GM21576 (cell line): ENCODE measurements at regions not wholly inside any gene's neighbourhood (a gene's known extent, or its start where the extent isn't known, plus 50 kb on each side); places are given as distances from the start of the nearest gene placed in this dataset.

ENCODE experiments used
- ATAC-seq: cut with Tn5 transposase; IDR thresholded peaks from one replicate; pipeline ENCODE4 v1.9.1; 2021; ENCODE audit warnings: mild to moderate bottlenecking, moderate library complexity; ENCODE audit not compliant: unreplicated experiment

DNA sequence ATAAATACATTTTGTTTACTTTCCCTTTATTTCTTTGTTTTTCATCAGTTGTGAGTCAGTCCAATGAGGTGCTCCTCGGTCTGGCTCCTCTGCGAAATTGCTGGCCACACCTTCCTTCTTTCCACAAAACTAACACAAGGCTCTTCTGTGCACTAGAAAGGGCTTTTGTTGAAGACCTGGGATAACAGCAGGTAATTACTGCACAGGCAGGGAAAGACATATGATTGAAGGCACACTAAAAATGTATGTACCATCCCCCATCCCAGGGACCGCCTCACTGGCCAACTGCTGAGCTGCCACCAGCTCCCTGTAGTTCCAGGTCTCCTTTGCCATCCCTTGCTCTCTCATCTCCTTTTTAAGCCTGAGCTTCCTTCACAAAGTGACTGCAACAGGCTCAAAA is 180.5 kb downstream of the EFNB2 start:
- ATAC-seq = no peak

DNA sequence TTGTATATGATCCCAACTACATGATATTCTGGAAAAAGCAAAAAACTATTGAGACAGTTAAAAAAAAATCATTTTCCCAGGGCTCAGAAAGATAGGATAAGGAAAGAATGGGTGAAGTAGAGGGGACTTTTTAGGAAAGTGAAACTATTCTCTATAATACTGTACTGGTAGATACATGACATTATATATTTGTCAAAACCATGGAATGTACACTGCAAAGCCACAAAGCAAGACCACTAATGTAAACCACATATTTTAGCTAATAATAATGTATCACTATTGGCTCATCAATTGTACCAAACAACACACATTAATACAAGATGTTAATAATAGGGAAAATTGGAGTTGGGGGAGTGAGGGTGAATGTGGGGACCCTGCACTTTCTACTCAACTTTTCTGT is 182.6 kb downstream of the EFNB2 start:
- no peak for ATAC-seq

DNA sequence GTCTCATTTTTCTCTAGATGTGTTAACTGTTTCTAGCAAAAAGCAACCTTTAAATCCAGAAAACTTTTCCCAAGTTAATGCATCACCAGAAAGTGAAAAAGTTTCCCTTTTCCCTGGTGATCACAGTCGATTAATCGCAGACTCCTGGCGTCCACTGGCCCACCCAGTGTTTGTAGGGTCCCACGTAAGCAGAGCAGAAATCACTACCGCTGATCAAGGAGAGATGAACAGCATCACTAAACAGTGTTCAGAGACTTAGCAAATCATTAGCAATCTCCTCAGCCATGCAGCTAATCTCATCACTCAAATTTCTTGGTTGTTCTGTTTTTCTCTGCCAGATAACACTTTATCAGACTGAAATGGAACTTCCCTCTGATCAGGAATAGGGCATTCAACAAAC is 184.2 kb downstream of the EFNB2 start:
- ATAC-seq = no peak

DNA sequence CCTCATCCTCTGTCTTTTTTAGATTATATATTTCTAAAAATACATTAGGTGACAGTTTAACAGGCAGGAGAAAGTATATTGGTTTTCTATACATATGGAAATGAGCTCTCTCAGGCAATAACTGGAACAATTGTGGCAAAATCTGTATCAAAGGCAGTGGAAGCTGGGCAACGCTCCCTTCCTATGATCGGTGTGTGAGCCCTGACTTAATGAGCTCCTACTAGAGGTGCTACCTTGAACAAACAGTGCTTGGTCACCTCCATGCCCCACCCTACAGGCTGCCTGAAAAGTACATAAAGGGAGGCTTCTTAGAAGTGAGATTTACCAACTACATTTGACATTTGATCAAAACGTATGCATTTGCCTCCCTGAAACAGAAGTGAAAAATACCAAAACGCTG is 185.3 kb downstream of the EFNB2 start:
- ATAC-seq = no peak

DNA sequence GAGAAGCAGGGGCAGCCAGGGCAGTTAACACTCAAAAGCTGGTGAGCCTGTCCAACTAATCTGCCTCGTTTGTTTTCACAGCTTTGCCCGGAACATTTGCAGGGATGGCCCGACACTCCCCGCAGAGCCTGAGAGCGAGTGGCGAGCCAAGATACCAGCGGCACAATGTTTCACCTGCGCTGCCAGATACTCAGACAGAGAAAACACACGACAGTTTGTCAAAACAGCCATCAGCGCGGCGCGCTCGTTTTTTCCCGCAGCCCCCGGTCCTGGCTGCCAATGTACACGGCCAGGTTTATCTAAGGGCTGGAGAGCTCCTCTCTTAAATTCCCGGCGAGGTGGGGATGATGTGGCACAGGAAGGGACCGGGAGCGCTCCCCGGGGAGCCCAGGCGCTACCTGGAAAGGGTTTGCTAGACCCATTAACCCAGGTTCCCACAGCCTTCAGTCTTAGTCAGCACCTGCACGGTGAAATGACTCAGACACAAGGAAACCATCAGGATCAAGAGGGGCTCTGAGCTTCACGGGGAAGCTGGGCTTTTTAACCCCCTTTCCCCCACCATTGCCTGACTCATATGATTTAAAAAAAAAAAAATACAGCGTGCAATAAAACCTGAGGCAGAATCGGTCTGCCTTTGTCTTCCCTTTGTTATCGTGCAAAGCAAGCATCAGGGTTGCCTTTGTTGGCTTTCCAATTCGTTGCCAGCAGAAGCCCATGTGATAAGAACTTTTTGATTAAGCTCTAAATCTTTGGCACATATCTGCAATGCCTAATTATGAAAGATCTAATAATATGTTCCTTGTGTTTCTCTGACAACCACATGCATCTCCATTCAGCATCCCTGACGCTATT is 186.2 kb downstream of the EFNB2 start:
- no peak for ATAC-seq

DNA sequence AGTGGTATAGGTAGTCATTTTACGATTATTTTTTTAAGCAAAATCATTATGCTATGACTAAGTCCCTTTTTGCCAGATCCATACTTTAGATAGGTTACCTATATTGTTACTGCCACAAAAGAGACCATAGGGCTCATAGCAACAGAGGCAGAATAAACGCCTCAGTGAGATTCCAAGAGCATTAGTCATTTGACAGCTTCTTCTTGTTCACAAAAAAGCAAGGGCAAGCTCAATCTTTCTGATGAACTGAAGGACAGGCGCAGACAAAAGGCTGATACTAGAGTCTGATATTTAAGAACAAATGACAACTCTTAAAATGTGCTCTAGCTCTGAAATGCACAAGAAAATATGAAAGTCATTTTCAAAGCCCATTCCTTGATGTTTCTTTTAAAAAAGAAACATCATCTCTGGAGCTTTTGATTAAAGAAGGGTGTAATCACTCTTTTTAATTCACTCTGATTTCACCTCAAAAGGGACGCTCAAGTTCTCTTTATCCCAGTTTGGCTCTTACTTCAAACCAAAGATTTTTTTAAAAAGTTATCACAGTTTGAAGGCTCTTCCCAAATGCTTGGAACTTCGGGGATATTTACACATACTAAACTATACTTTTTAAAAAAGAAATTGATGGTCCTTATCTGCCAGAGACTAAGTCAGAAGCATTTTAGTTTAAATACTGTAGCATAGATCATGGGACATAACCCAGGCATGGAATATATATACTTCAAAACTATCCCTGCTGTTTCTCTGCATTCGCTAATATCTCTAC is 187.2 kb downstream of the EFNB2 start:
- ATAC-seq = no peak

DNA sequence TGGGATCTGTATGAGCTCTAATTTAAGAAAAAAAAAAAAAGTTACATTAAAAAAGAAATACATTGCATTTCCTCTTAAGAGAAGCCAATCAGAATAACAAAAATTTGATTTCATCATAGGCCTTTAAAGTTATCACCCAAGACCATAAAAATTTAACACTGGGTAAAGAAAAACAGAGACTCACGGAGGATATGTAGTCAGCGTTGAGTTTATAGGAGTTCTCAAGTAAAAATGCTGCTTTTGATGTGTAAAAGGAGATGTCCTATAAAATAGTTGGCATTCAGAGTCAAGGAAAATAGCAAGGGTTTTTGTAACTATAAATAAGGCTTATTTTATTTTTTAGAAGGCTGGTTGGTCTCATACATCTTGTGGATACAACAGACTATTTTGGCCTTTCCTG is 191.1 kb downstream of the EFNB2 start:
- no peak for ATAC-seq

DNA sequence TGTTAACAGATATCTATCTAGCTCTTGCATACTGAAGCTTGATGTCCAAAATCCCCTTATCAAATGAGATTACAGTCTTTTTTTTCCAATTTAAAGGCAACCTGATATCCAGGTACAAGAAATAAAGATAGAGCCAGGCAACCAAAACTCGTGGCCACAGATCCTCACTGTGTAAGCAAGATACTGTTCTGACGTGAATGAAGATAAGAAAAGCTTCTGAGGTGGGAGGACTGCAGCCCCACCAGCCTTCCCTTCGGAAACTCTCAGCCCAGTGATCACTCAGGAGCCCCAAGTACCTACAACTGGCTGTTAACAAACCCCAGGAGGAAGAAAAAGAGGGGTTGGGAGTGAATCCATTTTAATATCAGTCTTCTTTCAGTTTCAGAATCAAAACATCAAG is 191.6 kb downstream of the EFNB2 start:
- no peak for ATAC-seq

DNA sequence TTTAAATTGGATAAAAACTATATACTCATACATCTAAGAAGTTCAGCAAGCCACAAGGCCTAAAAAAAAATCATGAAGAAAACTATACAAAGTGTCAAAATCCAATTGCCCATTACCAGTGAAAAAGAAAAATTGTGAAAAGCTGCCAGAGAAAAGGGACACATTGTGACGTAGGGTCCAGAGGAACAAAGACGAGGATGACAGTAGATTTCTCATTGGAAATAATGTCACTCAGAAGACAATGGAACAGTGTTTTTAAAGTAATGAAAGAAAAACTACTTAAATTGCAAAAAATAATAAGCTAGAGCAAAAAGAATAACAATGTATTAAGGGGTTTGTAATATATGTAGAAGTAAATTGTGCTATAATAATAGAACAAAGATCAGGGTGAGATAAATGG is 195.2 kb downstream of the EFNB2 start:
- no peak for ATAC-seq

DNA sequence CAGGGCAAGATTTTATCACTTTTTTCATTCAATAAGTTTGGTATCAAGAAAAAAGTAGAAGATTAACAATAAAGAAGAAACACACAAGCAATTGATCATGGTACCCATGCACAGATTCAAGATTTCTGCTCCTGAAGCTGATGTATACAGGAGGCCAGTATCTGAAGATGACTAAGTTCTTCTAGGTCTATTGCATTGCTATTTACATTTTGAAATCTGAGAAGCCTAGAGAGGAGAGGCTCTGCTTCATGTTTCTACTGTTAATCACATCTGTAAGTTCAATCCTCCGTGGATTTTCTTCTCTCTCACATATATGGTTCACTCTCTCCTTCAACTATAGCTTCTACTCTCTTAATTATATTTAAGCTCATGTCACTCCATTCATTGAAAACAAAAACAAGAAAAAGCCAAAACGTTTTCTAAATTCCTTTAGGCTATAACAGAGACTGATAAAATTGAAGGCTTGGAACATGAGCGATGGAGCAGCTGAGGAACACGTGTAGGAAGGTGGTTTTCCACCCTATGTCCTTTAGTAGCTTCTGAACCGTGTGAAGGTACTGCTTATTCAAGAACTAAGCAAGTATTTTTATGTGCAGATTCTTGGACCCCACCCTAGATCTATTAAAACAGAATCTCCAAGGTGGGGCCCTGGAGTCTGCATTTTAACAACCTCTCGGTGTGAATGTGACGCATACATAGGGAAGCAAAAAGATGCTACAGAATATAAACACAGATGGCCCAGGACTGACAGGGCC is 198.2 kb downstream of the EFNB2 start:
- no peak for ATAC-seq

DNA sequence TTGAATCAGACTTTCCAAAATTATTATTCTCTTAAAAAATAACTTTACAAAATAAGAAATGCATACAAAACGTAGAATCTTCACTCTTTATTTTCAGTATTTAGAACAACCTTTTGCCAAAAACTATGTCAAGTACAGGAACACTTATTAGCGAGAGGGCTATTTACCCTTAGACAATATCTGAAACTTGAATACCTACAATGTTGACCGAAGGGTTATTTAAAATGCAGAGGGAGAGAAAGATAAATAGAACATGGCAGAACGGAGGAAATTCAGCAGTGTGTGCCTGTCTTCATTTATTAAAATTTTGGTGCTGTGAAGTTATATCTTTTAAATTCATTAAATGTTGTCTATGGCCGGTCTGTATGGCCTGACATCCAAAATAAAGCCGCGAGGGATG is 198.8 kb downstream of the EFNB2 start:
- no peak for ATAC-seq

DNA sequence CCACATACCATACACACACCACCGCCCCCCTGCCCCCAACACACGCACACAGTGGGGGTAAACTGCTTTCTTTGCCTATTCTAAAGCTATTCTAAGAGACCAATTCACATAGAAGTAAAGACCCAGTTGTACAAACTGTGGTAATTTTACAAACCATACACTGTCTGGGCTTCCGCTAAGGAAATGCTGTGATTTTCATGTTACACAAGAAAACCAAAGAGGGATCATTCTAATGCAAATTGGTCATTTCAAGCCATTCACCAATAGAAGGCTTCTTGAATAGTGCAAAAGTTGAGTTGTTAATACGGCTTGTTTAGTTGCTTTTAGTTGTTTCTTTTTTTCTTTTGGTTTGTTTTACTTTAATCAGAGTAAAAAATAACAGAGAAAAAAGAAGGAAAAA is 202.8 kb downstream of the EFNB2 start:
- ATAC-seq = no peak

DNA sequence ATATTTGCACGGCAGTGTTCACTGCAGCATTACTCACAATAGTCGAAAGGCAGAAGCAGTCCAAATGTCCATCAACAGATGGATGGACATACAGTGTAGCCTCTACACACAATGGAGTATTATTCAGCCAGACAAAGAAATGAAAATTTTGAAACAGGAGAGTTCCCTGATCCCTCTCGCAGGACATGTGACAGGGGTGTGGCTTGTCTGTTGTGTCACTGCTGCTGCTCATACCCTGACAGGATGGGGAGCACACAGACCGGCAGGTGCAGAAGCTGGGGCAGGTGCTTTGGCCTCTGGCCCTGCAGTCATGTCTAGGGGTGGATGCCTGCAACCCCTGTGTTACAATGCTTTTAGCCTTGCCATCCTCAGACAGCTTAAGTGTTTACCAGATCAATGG is 204.3 kb downstream of the EFNB2 start:
- no peak for ATAC-seq

DNA sequence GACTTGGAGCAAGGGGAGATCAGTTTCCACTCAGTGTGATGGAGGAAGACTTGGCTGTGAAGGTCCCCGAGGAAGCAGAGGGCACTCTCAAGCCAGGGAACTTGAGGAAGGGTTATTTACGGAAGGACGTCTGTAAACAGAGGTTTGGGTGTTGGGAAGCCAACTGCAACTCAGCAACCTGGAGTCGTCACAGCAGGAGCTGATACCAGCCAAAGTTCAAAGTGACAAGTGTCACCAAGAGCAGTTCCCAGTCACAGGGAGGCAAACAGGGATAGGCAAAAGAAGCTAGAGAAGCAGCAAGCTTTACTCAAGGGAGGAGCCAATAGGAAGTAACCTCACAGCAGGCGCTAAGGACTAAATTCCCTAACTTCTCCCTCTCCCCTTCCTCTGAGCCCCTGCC is 205.5 kb downstream of the EFNB2 start:
- no peak for ATAC-seq

DNA sequence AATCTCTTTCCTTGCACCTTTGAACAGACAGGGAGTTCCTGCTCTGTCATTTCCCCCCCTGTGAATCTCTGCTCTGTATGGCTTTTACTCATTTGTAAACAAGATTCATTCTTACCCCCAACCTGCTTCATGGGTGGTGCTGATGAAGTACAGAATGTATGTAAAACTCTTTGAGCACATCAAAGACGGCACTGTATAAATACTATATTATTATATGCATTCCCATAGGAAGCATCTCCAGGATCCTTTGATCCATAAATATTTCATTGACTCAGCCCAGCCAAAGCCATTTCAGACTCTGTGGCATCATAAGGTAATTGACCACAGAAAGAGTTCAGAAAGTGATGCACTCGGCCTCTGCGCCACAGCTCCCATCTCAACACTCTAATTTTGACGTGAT is 208.7 kb downstream of the EFNB2 start:
- ATAC-seq = no peak

DNA sequence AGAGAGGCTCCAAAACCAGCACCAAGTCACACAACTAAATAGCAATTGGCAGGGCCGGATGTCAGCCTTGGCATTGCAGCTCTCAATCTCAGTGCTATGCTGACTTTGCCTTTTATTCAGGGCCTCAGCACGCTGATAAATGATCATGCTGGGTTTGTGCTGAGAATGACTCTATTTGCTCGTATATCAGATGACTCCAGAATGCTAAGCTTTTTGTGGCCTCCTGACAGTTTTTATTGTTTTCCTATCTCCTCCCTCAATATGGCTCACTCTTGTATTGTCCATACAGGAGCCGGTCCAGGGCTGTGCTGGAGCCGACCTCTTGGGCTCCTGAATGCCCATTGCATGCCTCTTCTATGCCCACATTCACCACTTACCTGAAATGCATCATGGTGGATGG is 211.0 kb downstream of the EFNB2 start:
- ATAC-seq = no peak

DNA sequence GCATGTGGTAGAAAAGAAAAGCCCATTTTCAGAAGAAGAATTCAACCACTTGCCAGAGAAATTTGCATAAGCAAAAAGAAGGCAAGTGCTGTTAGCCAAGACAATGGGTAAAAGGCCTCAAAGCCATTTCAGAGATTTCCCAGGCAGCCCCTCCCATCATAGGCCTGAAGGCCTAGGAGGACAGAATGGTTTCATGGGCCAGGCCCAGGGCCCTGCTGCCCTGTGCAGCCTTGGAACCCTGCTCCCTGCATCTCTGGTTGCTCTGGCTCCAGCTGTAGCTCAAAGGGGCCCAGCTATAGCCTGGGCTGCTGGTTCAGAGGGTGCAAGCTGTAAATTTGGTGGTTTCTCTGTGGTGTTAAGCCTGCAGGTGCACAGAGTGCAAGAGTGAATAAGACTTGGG is 212.8 kb downstream of the EFNB2 start:
- no peak for ATAC-seq

DNA sequence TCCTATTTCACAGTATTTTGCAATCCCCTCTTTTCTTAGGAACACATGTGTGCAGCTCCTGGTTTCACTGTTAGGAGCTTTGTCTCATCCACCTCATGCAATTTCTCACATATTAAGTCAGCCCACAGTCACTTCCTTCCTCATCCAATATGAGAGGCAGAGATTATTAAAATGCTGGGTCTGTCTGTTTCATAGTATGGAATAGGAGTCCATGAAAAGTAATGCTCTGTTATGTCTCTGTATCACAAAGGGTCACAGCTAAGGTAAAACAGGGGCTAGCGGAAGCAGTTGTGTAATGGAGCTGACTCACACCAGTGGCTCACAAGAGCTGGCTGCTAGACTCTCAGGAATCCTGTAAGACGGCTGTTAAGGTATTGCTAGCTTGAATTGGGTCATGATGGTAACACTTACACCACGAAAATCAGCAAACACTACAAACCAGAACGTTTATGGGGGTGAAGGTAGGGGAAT is 216.5 kb downstream of the EFNB2 start:
- no peak for ATAC-seq

DNA sequence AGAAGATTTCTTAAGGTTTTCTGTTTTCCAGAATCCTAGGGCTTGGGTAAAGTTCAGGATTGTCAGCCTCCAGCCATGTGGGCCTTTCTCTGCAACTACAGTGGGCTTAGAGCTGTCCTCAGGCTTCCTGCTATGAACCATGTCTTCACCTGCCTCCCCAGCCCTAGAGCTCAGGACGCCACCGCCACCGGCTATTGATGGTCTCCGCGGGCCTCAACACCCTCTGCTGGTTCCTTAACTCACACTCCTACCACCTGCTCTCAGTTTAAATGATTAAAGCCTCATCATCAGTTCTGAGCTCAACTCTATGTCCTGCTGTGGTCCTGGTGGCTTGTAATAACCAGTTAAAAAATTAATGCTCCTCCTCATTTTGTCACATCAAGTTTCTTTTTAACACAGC is 221.0 kb downstream of the EFNB2 start:
- no peak for ATAC-seq

DNA sequence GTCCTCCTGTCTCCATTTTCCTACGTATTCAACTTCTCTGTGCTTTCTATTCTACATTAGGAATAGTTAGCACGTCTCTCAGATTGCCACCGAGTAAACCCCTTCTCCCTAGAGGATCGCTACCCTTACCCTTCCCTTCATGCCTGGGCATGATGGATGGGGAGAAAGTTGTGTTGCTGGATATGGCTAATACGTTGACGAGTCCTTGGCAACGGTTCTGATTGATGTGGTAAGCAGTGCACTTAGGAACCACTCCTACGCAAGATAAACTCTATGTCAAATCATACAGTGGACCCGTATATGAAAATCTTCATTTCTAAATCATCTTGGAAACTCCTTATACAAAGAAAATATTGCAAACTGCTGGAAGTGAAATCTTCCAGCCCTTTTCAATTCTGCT is 224.5 kb downstream of the EFNB2 start:
- ATAC-seq = no peak

DNA sequence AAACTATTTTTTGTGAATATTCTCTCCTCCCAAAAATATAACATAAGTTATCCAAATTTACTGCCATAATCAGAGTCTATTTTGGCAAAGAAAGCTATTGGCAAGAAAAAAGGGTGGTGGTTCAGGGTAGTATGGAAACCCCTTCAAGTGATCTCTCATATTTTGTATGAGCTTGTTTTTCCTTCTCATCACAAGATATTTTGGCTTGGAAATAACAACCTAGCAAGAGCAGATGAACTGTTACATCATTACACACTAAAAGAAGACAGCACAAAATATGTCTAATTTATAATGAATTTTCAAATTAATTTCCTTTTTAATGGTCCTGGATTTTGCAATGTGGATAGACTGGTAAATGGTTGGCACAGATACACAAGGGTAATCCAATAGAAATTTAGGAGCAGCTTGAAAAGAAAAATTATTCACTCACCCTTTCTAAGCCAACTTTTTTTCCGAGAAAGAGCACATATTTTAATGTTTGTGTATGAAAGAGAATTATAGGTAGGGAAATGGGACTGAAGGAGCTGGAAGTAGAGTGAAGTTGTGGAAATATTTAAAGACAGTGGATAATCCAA is 225.1 kb downstream of the EFNB2 start:
- no peak for ATAC-seq
